GM19328 (cell line): ENCODE measurements at regions not wholly inside any gene's neighbourhood (a gene's known extent, or its start where the extent isn't known, plus 50 kb on each side); places are given as distances from the start of the nearest gene placed in this dataset.

Experiments
- ATAC-seq: cut with Tn5 transposase; IDR thresholded peaks from one replicate; pipeline ENCODE4 v1.9.1; 2021; ENCODE audit warnings: mild to moderate bottlenecking, moderate library complexity; ENCODE audit not compliant: unreplicated experiment

DNA sequence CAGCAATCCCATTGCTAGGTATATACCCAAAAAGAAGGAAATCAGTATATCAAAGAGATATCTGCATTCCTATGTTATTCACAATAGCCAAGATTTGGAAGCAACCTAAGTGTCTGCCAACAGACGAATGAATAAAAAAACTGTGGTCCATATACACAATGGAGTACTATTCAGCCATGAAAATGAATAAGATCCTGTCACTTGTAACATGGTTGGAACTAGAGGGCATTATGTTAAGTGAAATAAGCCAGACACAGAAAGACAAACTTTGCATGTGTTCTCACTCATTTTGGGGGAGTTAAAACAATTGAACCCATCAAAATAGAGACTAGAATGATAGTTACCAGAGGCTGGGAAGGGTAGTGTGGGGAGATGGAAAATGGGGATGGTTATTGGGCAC lies 323.5 kb upstream of the NFE2L3 start:
- no peak for ATAC-seq

GRCh38 chr7:25829663-25830062 lies 322.3 kb upstream of the NFE2L3 start:
- no peak for ATAC-seq

DNA sequence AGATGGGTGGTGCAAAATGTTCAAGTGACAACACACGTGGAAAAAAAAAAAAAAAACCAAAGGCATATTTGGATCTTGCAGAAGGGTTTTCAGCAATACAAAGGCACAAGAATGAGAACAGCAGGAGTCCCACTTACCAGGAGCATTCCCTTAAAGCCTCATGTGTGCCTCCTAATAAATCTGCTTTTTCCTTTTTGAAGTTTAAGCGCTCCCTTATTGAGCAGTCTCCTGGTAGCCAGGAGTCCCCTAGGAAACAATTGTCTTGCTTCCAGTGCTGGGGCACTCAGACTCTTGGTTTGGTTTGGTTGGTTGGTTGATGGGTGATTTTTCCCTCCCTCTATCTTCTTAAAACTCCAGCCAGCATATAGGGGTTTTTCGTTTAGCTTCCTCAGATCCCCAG lies 321.8 kb upstream of the NFE2L3 start:
- ATAC-seq: no peak

DNA sequence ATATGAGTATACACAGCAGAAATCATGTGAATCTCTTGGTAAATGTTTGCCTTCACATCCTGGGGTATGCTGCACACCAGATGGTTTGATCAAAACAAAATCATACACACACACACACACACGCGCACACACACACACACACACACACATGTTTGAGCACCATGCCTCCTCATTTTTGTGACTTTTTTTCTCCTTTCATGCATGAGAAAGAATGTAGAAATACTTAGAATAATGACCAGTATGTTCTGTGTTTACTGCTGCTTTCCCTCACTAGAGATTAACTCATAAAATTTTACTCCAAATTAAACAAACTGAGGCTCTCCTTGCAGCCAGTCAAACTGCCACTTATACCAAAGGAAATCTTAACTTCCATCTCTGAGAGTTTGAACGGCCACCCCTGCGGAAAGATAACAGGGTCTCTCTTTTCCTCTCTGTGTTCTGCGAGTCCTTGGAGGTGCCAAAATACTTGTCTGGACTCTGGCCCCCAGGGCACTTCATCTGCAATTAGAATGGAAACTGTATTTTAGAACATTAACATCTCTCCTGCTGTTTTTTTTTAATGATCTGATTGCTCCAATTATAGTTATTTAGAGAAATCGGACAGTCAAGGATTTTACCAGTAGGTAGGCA lies 320.8 kb upstream of the NFE2L3 start:
- ATAC-seq: no peak

DNA sequence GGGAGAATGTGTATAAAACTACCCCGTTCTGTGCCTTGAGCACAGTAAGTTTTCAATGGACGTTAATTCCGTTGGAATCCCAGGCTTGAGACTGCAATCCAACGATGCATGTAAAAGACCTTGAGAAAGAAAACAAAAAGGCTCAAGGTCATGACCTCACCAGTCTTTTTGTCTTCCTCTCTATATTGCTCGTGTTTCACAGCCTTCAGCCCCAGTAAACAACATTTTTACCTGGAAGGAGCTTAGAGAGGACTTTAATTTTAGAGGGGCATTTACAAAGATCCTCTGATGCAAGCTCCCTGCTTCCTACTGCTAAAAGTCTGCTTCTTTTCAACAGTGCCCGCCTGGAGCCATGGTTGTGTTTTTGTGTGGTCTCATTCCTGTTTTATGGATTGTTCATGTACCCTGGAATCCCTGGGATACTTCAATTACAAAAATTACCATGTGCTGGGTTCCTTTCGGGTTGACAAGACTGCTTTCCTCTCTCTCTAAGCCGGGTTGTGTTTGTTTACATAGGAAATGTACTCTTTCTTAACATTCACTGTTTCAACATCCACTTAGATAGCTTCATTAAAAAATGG lies 320.1 kb upstream of the NFE2L3 start:
- ATAC-seq: no peak

DNA sequence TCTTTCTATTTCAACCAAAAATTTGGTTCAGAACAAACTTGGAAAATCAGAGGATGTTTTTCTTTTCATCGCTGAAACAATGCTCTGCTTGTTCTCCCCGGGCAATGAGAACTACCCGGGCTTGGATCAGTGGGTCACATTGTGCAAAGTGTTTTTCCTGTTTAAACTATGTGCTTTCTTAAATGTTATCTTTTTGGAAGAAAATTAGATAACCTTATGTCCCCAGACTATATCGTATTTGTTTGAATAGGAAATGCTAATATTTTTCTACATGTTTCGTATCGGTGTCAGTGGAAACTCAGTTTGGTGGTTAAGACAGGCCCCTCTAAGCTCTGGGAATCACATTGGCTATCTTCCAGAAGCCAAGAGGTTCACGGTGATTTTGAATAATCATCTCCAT lies 319.5 kb upstream of the NFE2L3 start:
- no peak for ATAC-seq

- no peak for ATAC-seq
Measured at GRCh38 chr7:25832929-25833328, 319.1 kb upstream of the NFE2L3 start.

DNA sequence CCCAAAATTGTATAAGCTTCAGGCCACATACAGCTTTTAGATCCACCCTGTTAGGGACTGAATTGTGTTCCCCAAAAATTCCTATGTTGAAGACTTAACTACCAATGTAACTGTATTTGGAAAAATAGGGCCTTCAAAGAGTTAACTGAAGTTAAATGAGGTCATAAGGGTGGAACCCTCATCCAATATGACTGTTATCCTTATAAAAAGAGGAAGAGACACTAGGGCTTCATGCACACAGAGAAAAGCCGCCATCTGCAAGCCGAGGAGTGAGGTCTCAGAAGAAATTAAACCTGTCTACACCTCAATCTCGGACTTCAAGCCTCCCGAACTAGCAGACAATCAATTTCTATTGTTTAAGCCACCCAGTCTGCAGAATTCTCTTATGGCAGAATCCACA lies 317.9 kb upstream of the NFE2L3 start:
- ATAC-seq: no peak

- no peak for ATAC-seq
Measured at GRCh38 chr7:25835197-25835596, 316.8 kb upstream of the NFE2L3 start.

DNA sequence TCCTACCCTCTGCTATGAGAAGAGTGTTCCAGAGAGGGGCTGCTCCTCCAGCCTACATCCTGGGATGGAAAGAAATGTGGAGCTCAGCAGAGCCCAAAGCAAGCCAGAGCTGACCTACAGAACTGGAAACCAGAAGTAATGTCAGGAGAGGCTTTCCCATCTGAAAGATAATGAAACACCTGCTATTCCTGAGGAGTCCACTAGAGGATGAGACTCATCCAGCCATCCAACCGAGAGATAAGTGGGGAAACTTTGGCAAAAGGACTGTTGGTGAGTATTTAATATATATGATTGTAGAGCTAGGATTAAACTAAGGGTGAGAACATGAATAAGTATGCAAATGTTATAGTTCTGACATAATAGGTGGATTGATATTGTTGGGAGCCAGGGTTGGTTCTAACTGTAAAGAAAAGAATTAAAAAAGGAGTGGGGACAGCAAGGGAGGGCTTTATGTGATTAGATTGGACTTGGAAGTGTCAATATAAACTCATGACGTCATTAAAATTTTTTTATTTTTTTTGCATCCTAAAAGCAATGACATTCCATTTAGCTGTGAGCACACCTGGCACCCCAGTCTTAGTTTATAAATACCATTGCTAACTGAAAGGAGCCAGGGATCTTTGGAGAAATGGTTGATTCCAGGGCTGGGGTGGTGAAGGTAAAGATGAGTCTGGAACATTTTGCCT lies 312.8 kb upstream of the NFE2L3 start:
- ATAC-seq: no peak

DNA sequence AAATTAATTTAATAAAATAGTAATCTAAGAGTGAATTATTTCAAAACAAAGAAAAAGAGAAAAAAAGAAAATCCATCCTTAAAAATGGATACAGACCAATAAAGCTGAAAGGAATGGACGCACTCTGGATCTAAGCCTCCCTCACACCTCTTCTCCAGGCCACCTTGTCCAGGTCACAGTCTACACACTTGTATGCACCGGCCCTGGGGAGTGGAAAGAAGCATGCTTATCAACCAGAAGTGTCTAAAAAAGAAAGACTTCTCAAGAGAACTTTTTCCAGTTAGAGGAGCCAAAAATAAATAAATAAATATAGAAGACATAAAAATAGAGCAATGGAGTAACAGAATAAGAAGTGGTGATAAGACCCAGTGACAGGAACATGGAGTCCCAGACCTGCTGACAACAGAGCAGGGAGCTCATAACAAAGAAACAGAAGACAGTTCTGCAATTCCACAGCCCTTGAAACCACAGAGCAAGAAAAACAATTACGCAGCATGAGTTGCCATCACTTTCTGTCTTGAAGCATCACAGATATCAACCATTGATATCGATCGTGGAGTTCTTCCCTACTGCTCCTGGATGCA lies 311.7 kb upstream of the NFE2L3 start:
- ATAC-seq: no peak

DNA sequence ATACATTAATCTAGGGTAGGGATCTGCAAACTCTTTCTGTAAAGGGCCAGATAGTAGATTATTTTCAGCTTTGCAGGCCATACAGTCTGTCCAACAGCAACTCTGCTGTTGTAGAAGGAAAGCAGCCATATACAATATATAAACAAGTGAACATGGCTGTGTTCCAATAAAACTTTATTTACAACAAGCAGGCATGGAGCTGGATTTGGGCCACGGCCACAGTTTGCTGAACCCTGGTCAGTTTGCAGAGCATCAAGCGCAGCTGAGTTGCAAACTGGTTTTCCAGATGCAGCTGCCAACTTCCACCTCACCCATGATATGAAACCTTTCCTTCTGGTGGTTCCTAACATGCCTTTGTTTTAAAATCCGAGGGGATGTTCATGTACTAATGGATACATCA lies 310.4 kb upstream of the NFE2L3 start:
- ATAC-seq: no peak

DNA sequence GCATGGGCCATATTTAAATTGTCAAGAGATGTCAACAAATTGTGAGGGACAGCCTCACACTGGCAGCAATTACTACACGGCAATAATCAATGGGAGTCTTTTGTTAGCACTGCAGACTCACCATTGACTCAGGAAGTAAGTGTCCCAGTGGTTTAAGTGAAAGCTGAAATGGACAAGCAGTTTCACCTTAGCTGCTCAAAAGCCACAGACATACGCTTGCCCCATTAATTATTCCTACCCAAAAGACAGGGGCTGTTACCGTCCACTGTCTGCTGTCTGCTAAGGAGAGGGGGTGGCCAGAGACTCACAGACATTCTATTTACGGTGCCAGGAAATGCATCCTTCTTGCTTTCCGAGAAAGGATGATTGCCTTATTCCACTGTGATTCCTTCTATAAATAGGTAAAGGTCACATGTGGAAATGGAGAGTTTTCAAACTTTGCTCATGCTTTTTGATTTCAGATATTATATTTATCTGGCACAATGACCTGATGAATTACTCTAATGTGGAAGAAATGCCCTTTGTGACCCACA lies 309.7 kb upstream of the NFE2L3 start:
- no peak for ATAC-seq

- ATAC-seq: no peak
Measured at GRCh38 chr7:25843467-25843866, 308.5 kb upstream of the NFE2L3 start.

DNA sequence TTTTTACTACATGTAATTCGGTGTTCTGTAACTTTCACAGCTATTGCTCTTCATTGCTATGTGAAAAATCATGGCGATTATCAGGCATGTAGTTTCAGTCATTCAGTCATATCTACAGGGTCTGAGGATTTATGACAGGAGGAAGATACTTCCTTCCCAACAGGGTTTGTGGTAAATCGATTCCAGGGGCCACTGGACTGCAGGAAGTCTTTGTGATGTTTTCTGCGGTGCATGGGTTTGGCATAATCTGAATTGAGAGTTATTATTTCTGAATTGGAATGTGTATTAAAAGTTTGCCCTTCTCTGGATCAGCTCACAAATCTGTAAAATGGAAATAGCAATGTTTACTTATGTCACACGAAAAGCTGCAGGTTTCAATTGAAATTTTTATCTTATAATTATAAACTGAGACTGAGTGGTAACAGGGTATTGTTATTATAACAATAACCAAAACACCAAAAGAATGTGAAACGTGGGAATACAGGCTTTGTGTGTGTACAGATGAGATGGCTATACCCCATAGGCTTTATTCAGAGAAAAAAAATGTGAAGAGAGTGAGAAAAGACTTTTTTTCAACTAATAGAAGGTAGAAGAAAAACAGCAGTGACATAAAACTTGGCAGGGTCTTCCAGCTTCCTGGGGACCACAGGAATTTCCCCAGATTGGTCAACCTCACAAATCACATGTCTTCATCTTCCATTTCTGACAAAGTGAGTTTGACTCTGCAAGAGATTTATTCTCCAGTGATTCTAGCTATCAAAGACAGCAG lies 307.7 kb upstream of the NFE2L3 start:
- ATAC-seq: no peak

GRCh38 chr7:25845464-25845863 lies 306.5 kb upstream of the NFE2L3 start:
- no peak for ATAC-seq

- ATAC-seq: no peak
Measured at GRCh38 chr7:25846722-25847121, 305.3 kb upstream of the NFE2L3 start.

- no peak for ATAC-seq
Measured at GRCh38 chr7:25847336-25848070, 304.5 kb upstream of the NFE2L3 start.

GRCh38 chr7:25849500-25850184 lies 302.4 kb upstream of the NFE2L3 start:
- ATAC-seq: no peak

DNA sequence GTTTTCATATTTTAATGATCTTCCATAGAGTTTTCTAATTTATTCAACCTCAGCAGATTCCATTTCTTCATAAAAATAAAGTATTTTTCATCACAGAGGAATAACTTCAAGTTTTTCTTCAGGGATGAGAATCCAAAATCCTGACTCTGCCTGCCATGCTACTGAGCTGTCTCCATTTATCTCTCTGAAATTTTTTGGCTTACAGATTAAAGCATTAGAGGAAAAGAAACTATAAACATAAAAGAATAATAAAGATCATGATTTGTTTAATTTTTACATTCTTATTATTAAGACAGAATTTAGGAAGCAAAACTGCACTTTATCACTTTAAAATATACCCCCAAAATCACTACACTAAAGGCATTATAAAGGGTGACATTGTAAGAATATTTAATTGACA lies 301.8 kb upstream of the NFE2L3 start:
- no peak for ATAC-seq
